Gastrocnemius medialis (tissue), 4 donors: ENCODE measurements at regions not wholly inside any gene's neighbourhood (a gene's known extent, or its start where the extent isn't known, plus 50 kb on each side); places are given as distances from the start of the nearest gene placed in this dataset.

Experiments used
- POLR2A ChIP-seq, 2 donors: fragments of 450-650 bp; IDR thresholded peaks; one replicate each; pipeline ENCODE4 v1.6.1; 2017; ENCODE audit warnings: antibody characterized with exemption in 2 of 2, mild to moderate bottlenecking in 2 of 2, moderate library complexity in 2 of 2
- TF ChIP-seq, protein P1 (sequence below), 5 experiments: fragments of 450-650 bp in 3 of 5; fragments of 200-600 bp in 2 of 5; sonication (generic) in 2 of 5; IDR thresholded peaks in 4 of 5; conservative IDR thresholded peaks in 1 of 5; 1 replicate in 4 of 5; 2 replicates in 1 of 5; pipeline ENCODE4 v1.5.1; 2016 to 2019; ENCODE audit warnings: antibody characterized with exemption in 5 of 5, mild to moderate bottlenecking in 3 of 5, moderate library complexity in 3 of 5

DNA sequence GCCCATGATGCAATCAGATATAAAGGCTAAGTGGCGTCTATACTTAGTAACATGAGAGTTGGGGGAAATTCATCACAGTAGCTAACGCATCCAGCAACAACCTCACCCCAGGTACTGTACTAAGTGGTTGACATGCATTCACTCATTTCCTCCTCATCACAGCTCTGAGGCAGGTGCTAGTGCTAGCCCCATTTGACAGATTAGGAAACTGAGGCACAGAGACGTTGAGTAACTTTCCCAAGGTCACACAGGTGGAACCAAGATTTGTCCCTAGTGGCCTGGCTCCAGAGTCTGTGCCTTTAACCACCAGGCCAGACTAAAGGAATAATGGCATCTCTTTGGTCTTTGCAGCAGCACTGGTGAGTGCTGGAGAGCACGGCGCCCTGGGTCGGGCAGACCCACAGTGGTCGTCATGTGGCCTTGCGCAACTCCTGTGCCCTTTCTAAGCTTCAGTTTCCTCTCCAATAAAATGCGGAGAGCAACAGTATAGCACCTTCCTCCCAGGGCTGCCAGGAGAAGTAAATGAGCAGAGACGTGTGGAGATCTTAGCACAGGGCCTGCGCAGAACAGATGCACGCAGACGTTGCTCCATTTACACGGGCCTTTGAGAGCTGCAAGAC lies 186.4 kb downstream of the BCOR start:
- TF ChIP-seq, protein P1, sequence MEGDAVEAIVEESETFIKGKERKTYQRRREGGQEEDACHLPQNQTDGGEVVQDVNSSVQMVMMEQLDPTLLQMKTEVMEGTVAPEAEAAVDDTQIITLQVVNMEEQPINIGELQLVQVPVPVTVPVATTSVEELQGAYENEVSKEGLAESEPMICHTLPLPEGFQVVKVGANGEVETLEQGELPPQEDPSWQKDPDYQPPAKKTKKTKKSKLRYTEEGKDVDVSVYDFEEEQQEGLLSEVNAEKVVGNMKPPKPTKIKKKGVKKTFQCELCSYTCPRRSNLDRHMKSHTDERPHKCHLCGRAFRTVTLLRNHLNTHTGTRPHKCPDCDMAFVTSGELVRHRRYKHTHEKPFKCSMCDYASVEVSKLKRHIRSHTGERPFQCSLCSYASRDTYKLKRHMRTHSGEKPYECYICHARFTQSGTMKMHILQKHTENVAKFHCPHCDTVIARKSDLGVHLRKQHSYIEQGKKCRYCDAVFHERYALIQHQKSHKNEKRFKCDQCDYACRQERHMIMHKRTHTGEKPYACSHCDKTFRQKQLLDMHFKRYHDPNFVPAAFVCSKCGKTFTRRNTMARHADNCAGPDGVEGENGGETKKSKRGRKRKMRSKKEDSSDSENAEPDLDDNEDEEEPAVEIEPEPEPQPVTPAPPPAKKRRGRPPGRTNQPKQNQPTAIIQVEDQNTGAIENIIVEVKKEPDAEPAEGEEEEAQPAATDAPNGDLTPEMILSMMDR (IDR thresholded peaks at IDR 0.05 in 4 of 5, conservative IDR thresholded peaks at IDR 0.05 in 1 of 5) = no peak
- no peak for TF ChIP-seq POLR2A (IDR thresholded peaks at IDR 0.05)
